ENCODE measurements at regions not wholly inside any gene's neighbourhood (a gene's known extent, or its start where the extent isn't known, plus 50 kb on each side); places are given as distances from the start of the nearest gene placed in this dataset.

GRCh38 chr2:43154685-43155084 is 71.7 kb downstream of the ZFP36L2 start:
- Mint-ChIP-seq H3K27me3 (ENCODE audit: low read depth, poor library complexity) (peaks cover 7% of the 10 kb centered on the region), H3K9me3 (no peaks in the 10 kb centered on the region), H3K4me3 (no peak overlapping the region), H3K4me1 (peaks cover 44% of the 10 kb centered on the region), H3K36me3 (ENCODE audit: low read depth) (no peaks in the 10 kb centered on the region), H3K27ac (peak overlapping the region; percentile 44)
- no peak for DNase-seq
- no peak for TF ChIP-seq CTCF (IDR thresholded peaks at IDR 0.05)

- no peaks in the 10 kb centered on the region for H3K36me3 Mint-ChIP-seq (ENCODE audit: low read depth)
- no peak for TF ChIP-seq CTCF (IDR thresholded peaks at IDR 0.05)
- no peak for DNase-seq
- no peaks in the 10 kb centered on the region for H3K27me3 Mint-ChIP-seq (ENCODE audit: low read depth, poor library complexity)
- no peaks in the 10 kb centered on the region for H3K9me3 Mint-ChIP-seq
- H3K4me1 Mint-ChIP-seq, result peaks cover 33% of the 10 kb centered on the region
- peak overlapping the region; percentile 44 for H3K27ac Mint-ChIP-seq
- H3K4me3 Mint-ChIP-seq, result no peak overlapping the region
Measured at GRCh38 chr2:43152741-43153647, 73.4 kb downstream of the ZFP36L2 start.

GRCh38 chr2:43152186-43152585 is 74.2 kb downstream of the ZFP36L2 start:
- DNase-seq, result no peak

GRCh38 chr2:43149482-43150107 is 76.8 kb downstream of the ZFP36L2 start:
- H3K4me1 Mint-ChIP-seq, result peaks cover 34% of the 10 kb centered on the region
- DNase-seq, result no peak
- no peak overlapping the region for H3K27ac Mint-ChIP-seq
- no peaks in the 10 kb centered on the region for H3K9me3 Mint-ChIP-seq
- H3K4me3 Mint-ChIP-seq, result no peak overlapping the region
- H3K36me3 Mint-ChIP-seq (ENCODE audit: low read depth), result no peaks in the 10 kb centered on the region
- TF ChIP-seq CTCF (IDR thresholded peaks at IDR 0.05), result no peak
- no peaks in the 10 kb centered on the region for H3K27me3 Mint-ChIP-seq (ENCODE audit: low read depth, poor library complexity)

More at GRCh38 chr2:43152186-43152585, 74.2 kb downstream of the ZFP36L2 start:
- Mint-ChIP-seq H3K4me3 (no peak overlapping the region), H3K4me1 (peaks cover 26% of the 10 kb centered on the region), H3K36me3 (ENCODE audit: low read depth) (no peaks in the 10 kb centered on the region), H3K27ac (peak overlapping the region; percentile 6), H3K27me3 (ENCODE audit: low read depth, poor library complexity) (no peaks in the 10 kb centered on the region), H3K9me3 (no peaks in the 10 kb centered on the region)
- no peak for TF ChIP-seq CTCF (IDR thresholded peaks at IDR 0.05)

- Mint-ChIP-seq H3K4me1 (peaks cover 14% of the 10 kb centered on the region), H3K27ac (no peak overlapping the region), H3K27me3 (ENCODE audit: low read depth, poor library complexity) (no peaks in the 10 kb centered on the region), H3K9me3 (no peaks in the 10 kb centered on the region), H3K4me3 (no peak overlapping the region), H3K36me3 (ENCODE audit: low read depth) (no peaks in the 10 kb centered on the region)
- no peak for TF ChIP-seq CTCF (IDR thresholded peaks at IDR 0.05)
- DNase-seq, result no peak
Measured at GRCh38 chr2:43146083-43146482, 80.3 kb downstream of the ZFP36L2 start.

Data from nephron progenitor cell (in vitro differentiated cells).